GM23338 (cell line): ENCODE measurements at regions not wholly inside any gene's neighbourhood (a gene's known extent, or its start where the extent isn't known, plus 50 kb on each side); places are given as distances from the start of the nearest gene placed in this dataset.
A peak's percentile ranks its signal among the peaks of the same experiment; 100 is the strongest.

Experiments used
- ATAC-seq: fragments of 200-7000 bp; cut with Tn5 transposase; 3 replicates; pipeline ENCODE4 v1.9.1; 2020
- DNase-seq: peaks from one replicate; pipeline ENCODE4 v3.0.0-alpha.2; 2015; ENCODE audit warnings: low spot score
- H2AFZ ChIP-seq: fragments of 200-600 bp; sonication (generic); 2 replicates; pipeline ENCODE4 v1.8.0; 2016; ENCODE audit warnings: antibody characterized with exemption, mild to moderate bottlenecking, moderate library complexity
- H3F3A ChIP-seq: fragments of 200-600 bp; sonication (generic); replicated peaks from 2 replicates; pipeline ENCODE4 v1.8.0; 2017; ENCODE audit warnings: antibody characterized with exemption, mixed run types, low read depth
- H3K27ac ChIP-seq: fragments of 200-600 bp; sonication (generic); 2 replicates; pipeline ENCODE4 v1.6.1; 2016; ENCODE audit warnings: low read depth
- H3K27me3 ChIP-seq: fragments of 200-600 bp; sonication (generic); 2 replicates; pipeline ENCODE4 v1.8.0; 2016; ENCODE audit warnings: mild to moderate bottlenecking, mixed run types, moderate library complexity; ENCODE audit not compliant: insufficient read depth
- H3K36me3 ChIP-seq: fragments of 200-600 bp; sonication (generic); 2 replicates; pipeline ENCODE4 v1.8.0; 2016; ENCODE audit warnings: mild to moderate bottlenecking; ENCODE audit not compliant: insufficient read depth
- H3K4me1 ChIP-seq: fragments of 200-600 bp; sonication (generic); 2 replicates; pipeline ENCODE4 v1.8.0; 2016; ENCODE audit warnings: mild to moderate bottlenecking, moderate library complexity; ENCODE audit not compliant: insufficient read depth
- H3K4me2 ChIP-seq: fragments of 200-600 bp; sonication (generic); 2 replicates; pipeline ENCODE4 v1.7.1; 2017; ENCODE audit warnings: mixed run types
- H3K4me3 ChIP-seq: fragments of 200-600 bp; sonication (generic); 2 replicates; pipeline ENCODE4 v1.6.1; 2016; ENCODE audit warnings: mixed run types
- H3K79me2 ChIP-seq: fragments of 200-600 bp; sonication (generic); replicated peaks from 2 replicates; pipeline ENCODE4 v1.8.0; 2017; ENCODE audit warnings: mild to moderate bottlenecking; ENCODE audit not compliant: insufficient read depth
- H3K9me2 ChIP-seq: fragments of 200-600 bp; sonication (generic); 2 replicates; pipeline ENCODE4 v1.8.0; 2017; ENCODE audit not compliant: insufficient read depth
- H4K20me1 ChIP-seq: fragments of 200-600 bp; sonication (generic); replicated peaks from 2 replicates; pipeline ENCODE4 v1.8.0; 2017; ENCODE audit warnings: mild to moderate bottlenecking; ENCODE audit not compliant: insufficient read depth
- H3K27ac Mint-ChIP-seq: 2 replicates; pipeline ENCODE4 v1.8.0; 2020; ENCODE audit warnings: inconsistent platforms, mild to moderate bottlenecking, moderate library complexity, mixed read lengths
- H3K27me3 Mint-ChIP-seq: 3 replicates; pipeline ENCODE4 v1.8.0; 2022; ENCODE audit warnings: low read depth, mild to moderate bottlenecking, moderate library complexity, mixed read lengths, inconsistent platforms; ENCODE audit not compliant: insufficient read depth, poor library complexity
- H3K36me3 Mint-ChIP-seq: 3 replicates; pipeline ENCODE4 v1.8.0; 2021; ENCODE audit warnings: low read depth, mild to moderate bottlenecking, inconsistent platforms, moderate library complexity, mixed read lengths
- H3K4me1 Mint-ChIP-seq: 3 replicates; pipeline ENCODE4 v1.8.0; 2020; ENCODE audit warnings: mild to moderate bottlenecking, inconsistent platforms, mixed read lengths
- H3K4me3 Mint-ChIP-seq: 3 replicates; pipeline ENCODE4 v1.8.0; 2021; ENCODE audit warnings: moderate library complexity, mild to moderate bottlenecking, inconsistent platforms, mixed read lengths
- H3K9me3 Mint-ChIP-seq: 3 replicates; pipeline ENCODE4 v1.8.0; 2020; ENCODE audit warnings: moderate library complexity, mild to moderate bottlenecking, inconsistent platforms, mixed read lengths
- TF ChIP-seq, protein P1 (sequence below): fragments of 250-450 bp; sonication (Bioruptor Pico); IDR thresholded peaks from 2 replicates; pipeline ENCODE4 v1.5.0; 2020; ENCODE audit warnings: mild to moderate bottlenecking, moderate library complexity

DNA sequence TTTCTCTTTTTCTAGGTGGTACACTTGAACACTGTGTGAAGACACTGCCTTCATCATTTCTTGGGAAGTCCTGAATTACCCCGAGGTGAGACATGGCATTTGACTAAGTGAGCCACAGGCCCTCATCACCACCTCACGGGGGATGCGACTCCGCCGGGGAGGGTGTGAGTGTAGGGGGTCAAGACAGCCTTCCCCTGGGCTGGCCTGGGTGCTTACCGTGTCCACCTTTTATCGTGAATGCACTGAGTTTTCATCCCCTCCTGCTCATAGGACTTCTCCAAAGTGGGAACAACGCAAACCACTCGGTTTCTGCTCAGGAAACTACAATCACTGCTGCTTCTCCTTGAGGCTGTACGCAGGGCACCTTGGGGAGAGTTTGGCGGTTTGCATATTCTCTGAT is 176.9 kb downstream of the SH2D4B start:
- no peaks in the 10 kb centered on the region for H3K4me1 Mint-ChIP-seq

DNA sequence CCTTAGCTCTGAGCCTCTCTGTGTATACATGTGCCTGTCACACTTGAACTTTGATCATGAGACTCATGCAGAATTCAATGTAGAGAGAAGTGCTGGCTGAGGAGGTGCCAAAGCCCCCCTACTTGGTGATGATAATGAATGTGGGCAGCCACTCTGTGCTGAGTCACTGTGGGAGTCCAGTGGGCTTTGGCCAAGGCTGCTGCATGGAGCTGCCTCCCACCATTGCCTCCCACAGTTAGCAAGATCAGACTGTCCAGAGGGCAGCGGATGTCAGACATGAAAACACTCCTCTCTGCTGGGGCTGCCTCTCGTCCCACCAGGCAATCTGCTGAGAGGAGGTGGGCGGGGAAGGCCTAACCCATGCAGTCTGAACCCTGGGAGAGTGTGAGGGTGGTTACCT is 180.3 kb downstream of the SH2D4B start:
- Histone ChIP-seq H3F3A (no peaks in the 10 kb centered on the region), H3K4me2 (no peak overlapping the region), H3K36me3 (no peaks in the 10 kb centered on the region), H3K9me2 (no peaks in the 10 kb centered on the region), H3K27ac (no peak overlapping the region), H3K79me2 (no peaks in the 10 kb centered on the region), H3K4me3 (no peak overlapping the region), H4K20me1 (no peaks in the 10 kb centered on the region), H2AFZ (0 out of 2 replicates have a peak overlapping the region, but pooled peaks have one; percentile 7), H3K4me1 (no peaks in the 10 kb centered on the region), H3K27me3 (no peaks in the 10 kb centered on the region)
- Mint-ChIP-seq H3K27me3 (peaks cover 11% of the 10 kb centered on the region), H3K27ac (no peak overlapping the region), H3K4me1 (no peaks in the 10 kb centered on the region), H3K9me3 (peaks cover 8% of the 10 kb centered on the region; the same call in 2 of the 3 replicates), H3K4me3 (no peak overlapping the region), H3K36me3 (no peaks in the 10 kb centered on the region; the same call in 1 of the 3 replicates)
- ATAC-seq (no peak), DNase-seq (no peak)
- TF ChIP-seq, protein P1, sequence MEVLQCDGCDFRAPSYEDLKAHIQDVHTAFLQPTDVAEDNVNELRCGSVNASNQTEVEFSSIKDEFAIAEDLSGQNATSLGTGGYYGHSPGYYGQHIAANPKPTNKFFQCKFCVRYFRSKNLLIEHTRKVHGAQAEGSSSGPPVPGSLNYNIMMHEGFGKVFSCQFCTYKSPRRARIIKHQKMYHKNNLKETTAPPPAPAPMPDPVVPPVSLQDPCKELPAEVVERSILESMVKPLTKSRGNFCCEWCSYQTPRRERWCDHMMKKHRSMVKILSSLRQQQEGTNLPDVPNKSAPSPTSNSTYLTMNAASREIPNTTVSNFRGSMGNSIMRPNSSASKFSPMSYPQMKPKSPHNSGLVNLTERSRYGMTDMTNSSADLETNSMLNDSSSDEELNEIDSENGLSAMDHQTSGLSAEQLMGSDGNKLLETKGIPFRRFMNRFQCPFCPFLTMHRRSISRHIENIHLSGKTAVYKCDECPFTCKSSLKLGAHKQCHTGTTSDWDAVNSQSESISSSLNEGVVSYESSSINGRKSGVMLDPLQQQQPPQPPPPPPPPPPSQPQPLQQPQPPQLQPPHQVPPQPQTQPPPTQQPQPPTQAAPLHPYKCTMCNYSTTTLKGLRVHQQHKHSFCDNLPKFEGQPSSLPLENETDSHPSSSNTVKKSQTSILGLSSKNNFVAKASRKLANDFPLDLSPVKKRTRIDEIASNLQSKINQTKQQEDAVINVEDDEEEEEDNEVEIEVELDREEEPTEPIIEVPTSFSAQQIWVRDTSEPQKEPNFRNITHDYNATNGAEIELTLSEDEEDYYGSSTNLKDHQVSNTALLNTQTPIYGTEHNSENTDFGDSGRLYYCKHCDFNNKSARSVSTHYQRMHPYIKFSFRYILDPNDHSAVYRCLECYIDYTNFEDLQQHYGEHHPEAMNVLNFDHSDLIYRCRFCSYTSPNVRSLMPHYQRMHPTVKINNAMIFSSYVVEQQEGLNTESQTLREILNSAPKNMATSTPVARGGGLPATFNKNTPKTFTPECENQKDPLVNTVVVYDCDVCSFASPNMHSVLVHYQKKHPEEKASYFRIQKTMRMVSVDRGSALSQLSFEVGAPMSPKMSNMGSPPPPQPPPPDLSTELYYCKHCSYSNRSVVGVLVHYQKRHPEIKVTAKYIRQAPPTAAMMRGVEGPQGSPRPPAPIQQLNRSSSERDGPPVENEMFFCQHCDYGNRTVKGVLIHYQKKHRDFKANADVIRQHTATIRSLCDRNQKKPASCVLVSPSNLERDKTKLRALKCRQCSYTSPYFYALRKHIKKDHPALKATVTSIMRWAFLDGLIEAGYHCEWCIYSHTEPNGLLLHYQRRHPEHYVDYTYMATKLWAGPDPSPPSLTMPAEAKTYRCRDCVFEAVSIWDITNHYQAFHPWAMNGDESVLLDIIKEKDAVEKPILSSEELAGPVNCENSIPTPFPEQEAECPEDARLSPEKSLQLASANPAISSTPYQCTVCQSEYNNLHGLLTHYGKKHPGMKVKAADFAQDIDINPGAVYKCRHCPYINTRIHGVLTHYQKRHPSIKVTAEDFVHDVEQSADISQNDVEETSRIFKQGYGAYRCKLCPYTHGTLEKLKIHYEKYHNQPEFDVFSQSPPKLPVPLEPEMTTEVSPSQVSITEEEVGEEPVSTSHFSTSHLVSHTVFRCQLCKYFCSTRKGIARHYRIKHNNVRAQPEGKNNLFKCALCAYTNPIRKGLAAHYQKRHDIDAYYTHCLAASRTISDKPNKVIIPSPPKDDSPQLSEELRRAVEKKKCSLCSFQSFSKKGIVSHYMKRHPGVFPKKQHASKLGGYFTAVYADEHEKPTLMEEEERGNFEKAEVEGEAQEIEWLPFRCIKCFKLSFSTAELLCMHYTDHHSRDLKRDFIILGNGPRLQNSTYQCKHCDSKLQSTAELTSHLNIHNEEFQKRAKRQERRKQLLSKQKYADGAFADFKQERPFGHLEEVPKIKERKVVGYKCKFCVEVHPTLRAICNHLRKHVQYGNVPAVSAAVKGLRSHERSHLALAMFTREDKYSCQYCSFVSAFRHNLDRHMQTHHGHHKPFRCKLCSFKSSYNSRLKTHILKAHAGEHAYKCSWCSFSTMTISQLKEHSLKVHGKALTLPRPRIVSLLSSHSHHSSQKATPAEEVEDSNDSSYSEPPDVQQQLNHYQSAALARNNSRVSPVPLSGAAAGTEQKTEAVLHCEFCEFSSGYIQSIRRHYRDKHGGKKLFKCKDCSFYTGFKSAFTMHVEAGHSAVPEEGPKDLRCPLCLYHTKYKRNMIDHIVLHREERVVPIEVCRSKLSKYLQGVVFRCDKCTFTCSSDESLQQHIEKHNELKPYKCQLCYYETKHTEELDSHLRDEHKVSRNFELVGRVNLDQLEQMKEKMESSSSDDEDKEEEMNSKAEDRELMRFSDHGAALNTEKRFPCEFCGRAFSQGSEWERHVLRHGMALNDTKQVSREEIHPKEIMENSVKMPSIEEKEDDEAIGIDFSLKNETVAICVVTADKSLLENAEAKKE = no peak

More for the DNA sequence above, 176.9 kb downstream of the SH2D4B start:
- Mint-ChIP-seq H3K9me3 (no peaks in the 10 kb centered on the region), H3K36me3 (no peaks in the 10 kb centered on the region), H3K4me3 (no peak overlapping the region), H3K27ac (no peak overlapping the region), H3K27me3 (peaks cover 13% of the 10 kb centered on the region)
- no peak overlapping the region for H3K4me3 ChIP-seq
- no peaks in the 10 kb centered on the region for H3K4me1 ChIP-seq
- no peaks in the 10 kb centered on the region; the same call in none of the 2 replicates for H3K9me2 ChIP-seq
- no peaks in the 10 kb centered on the region for H3K27me3 ChIP-seq
- H3K36me3 ChIP-seq = no peaks in the 10 kb centered on the region
- H3K27ac ChIP-seq = no peak overlapping the region
- TF ChIP-seq, protein P1 = no peak
- no peaks in the 10 kb centered on the region for H3F3A ChIP-seq
- ATAC-seq (no peak; the same call in 2 of the 3 replicates), DNase-seq (no peak)
- no peak overlapping the region for H3K4me2 ChIP-seq
- H3K79me2 ChIP-seq = no peaks in the 10 kb centered on the region
- H4K20me1 ChIP-seq = no peaks in the 10 kb centered on the region
- H2AFZ ChIP-seq = peak overlapping the region; percentile 47; the same call in 1 of the 2 replicates
